Vagina (tissue), 2 donors: ENCODE measurements at regions not wholly inside any gene's neighbourhood (a gene's known extent, or its start where the extent isn't known, plus 50 kb on each side); places are given as distances from the start of the nearest gene placed in this dataset.

Experiments
- DNase-seq, 2 donors: peaks; one replicate each; pipeline ENCODE4 v3.0.0-alpha.2; 2017; ENCODE audit errors: extremely low spot score in 2 of 2
- H3K27ac ChIP-seq: fragments of 200-600 bp; sonication (generic); one replicate; pipeline ENCODE4 v1.5.1; 2019
- H3K27me3 ChIP-seq: fragments of 200-600 bp; sonication (generic); one replicate; pipeline ENCODE4 v1.5.1; 2019
- H3K36me3 ChIP-seq, 2 donors: fragments of 200-600 bp; sonication (generic); one replicate each; pipeline ENCODE4 v1.5.1; 2017 to 2019
- H3K4me1 ChIP-seq: fragments of 200-600 bp; sonication (generic); one replicate; pipeline ENCODE4 v1.5.1; 2019
- H3K4me3 ChIP-seq, 2 donors: fragments of 200-600 bp; sonication (generic); 1 replicate in 1 of 2; 2 replicates in 1 of 2; pipeline ENCODE4 v1.5.1; 2016 to 2019
- H3K9me3 ChIP-seq: fragments of 200-600 bp; sonication (generic); one replicate; pipeline ENCODE4 v1.5.1; 2019
- POLR2A ChIP-seq, 2 donors: fragments of 450-650 bp; IDR thresholded peaks; one replicate each; pipeline ENCODE4 v1.6.1; 2017; ENCODE audit warnings: antibody characterized with exemption in 2 of 2, mild to moderate bottlenecking in 2 of 2, moderate library complexity in 2 of 2
- POLR2AphosphoS5 ChIP-seq, 2 donors: sonication (generic); formaldehyde crosslinking; IDR thresholded peaks; one replicate each; pipeline ENCODE4 v1.9.0; 2017; ENCODE audit warnings: antibody characterized with exemption in 2 of 2, mild to moderate bottlenecking in 2 of 2, low read depth in 1 of 2; ENCODE audit not compliant: insufficient read depth in 1 of 2
- intact Hi-C: fragments of 100-400 bp; cut with DNase I; formaldehyde crosslinking; loops from one replicate; pipeline ENCODE4 v1.15.1; 2023
- TF ChIP-seq, protein P1 (sequence below), 3 experiments: fragments of 450-650 bp in 2 of 3; fragments of 200-600 bp in 1 of 3; sonication (generic) in 1 of 3; IDR thresholded peaks; one replicate each; pipeline ENCODE4 v1.5.1; 2017 to 2019; ENCODE audit warnings: antibody characterized with exemption in 3 of 3, mild to moderate bottlenecking in 2 of 3, moderate library complexity in 2 of 3

GRCh38 chr5:40082313-40082712 lies 597.4 kb upstream of the PTGER4 start:
- TF ChIP-seq POLR2AphosphoS5 (IDR thresholded peaks at IDR 0.05; ENCODE audit: insufficient read depth in 1 of 2, low read depth in 1 of 2) = no peak
- TF ChIP-seq POLR2A (IDR thresholded peaks at IDR 0.05) = no peak
- TF ChIP-seq, protein P1, sequence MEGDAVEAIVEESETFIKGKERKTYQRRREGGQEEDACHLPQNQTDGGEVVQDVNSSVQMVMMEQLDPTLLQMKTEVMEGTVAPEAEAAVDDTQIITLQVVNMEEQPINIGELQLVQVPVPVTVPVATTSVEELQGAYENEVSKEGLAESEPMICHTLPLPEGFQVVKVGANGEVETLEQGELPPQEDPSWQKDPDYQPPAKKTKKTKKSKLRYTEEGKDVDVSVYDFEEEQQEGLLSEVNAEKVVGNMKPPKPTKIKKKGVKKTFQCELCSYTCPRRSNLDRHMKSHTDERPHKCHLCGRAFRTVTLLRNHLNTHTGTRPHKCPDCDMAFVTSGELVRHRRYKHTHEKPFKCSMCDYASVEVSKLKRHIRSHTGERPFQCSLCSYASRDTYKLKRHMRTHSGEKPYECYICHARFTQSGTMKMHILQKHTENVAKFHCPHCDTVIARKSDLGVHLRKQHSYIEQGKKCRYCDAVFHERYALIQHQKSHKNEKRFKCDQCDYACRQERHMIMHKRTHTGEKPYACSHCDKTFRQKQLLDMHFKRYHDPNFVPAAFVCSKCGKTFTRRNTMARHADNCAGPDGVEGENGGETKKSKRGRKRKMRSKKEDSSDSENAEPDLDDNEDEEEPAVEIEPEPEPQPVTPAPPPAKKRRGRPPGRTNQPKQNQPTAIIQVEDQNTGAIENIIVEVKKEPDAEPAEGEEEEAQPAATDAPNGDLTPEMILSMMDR (IDR thresholded peaks at IDR 0.05) = no peak
- H3K9me3 ChIP-seq = no peaks in the 10 kb centered on the region
- intact Hi-C loops = no loop called here
- H3K4me1 ChIP-seq = no peaks in the 10 kb centered on the region
- DNase-seq = no peak
- no peak overlapping the region for H3K27ac ChIP-seq
- H3K27me3 ChIP-seq = no peaks in the 10 kb centered on the region
- no peaks in the 10 kb centered on the region for H3K36me3 ChIP-seq
- no peak overlapping the region for H3K4me3 ChIP-seq

DNA sequence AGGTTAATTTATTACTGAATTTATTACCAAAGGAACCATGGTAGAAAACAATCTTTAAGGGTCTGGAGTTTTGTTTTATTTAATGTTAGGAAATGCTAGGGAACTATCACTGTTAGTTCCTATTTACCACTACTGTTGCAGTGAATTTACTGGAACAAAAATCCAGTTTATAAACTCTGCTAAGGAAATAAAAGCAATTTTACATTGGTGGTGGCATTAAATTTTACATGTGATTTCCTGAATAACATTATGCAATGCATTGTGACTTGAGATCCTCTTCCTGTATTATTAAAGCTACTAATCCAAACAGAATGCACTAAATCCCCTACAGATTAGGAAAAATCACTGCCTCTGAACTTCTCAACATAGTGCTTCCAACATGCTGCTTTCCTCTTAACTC lies 599.5 kb upstream of the PTGER4 start:
- no peak overlapping the region for H3K27ac ChIP-seq
- no peak overlapping the region for H3K4me3 ChIP-seq
- no peaks in the 10 kb centered on the region for H3K36me3 ChIP-seq
- TF ChIP-seq POLR2AphosphoS5 (IDR thresholded peaks at IDR 0.05; ENCODE audit: insufficient read depth in 1 of 2, low read depth in 1 of 2) (no peak), POLR2A (IDR thresholded peaks at IDR 0.05) (no peak)
- TF ChIP-seq, protein P1 (IDR thresholded peaks at IDR 0.05) = no peak
- no peaks in the 10 kb centered on the region for H3K9me3 ChIP-seq
- intact Hi-C loops = no loop called here
- DNase-seq = no peak
- no peaks in the 10 kb centered on the region for H3K4me1 ChIP-seq
- no peaks in the 10 kb centered on the region for H3K27me3 ChIP-seq

GRCh38 chr5:40078898-40079575 lies 600.7 kb upstream of the PTGER4 start:
- Histone ChIP-seq H3K36me3 (no peaks in the 10 kb centered on the region), H3K27me3 (no peaks in the 10 kb centered on the region), H3K9me3 (no peaks in the 10 kb centered on the region), H3K4me3 (no peak overlapping the region), H3K4me1 (no peaks in the 10 kb centered on the region), H3K27ac (no peak overlapping the region)
- intact Hi-C loops = no loop called here
- DNase-seq = no peak
- TF ChIP-seq POLR2AphosphoS5 (IDR thresholded peaks at IDR 0.05; ENCODE audit: insufficient read depth in 1 of 2, low read depth in 1 of 2) (no peak), POLR2A (IDR thresholded peaks at IDR 0.05) (no peak)
- TF ChIP-seq, protein P1 (IDR thresholded peaks at IDR 0.05) = no peak

GRCh38 chr5:40074826-40075225 lies 604.9 kb upstream of the PTGER4 start:
- no peaks in the 10 kb centered on the region for H3K36me3 ChIP-seq
- no peak for TF ChIP-seq POLR2A (IDR thresholded peaks at IDR 0.05)
- H3K27ac ChIP-seq = no peak overlapping the region
- no peaks in the 10 kb centered on the region for H3K9me3 ChIP-seq
- no peaks in the 10 kb centered on the region for H3K27me3 ChIP-seq
- intact Hi-C loops = no loop called here
- no peak for DNase-seq
- no peak overlapping the region for H3K4me3 ChIP-seq
- H3K4me1 ChIP-seq = no peaks in the 10 kb centered on the region

DNA sequence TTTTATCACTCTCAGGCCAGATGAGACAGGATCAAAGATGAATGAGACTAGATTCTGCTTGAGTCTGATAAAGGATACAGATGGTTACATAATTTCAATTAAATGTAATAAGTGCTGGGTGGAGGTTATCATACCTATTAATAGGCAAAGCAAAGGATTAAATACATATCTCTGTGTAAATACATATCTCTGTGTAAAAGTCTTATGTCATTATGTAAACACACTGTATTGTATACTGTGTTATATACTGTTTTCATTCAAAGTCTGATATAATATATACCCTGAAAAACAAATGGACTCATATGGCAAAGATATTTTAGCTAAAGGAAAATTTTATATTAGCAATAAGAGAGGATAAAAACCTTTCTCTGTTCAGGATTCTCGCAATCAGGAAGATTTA lies 605.8 kb upstream of the PTGER4 start:
- H3K27ac ChIP-seq = no peak overlapping the region
- no peak for TF ChIP-seq POLR2A (IDR thresholded peaks at IDR 0.05)
- TF ChIP-seq, protein P1 (IDR thresholded peaks at IDR 0.05) = no peak
- no peak for TF ChIP-seq POLR2AphosphoS5 (IDR thresholded peaks at IDR 0.05; ENCODE audit: insufficient read depth in 1 of 2, low read depth in 1 of 2)
- DNase-seq = no peak
- no peaks in the 10 kb centered on the region for H3K9me3 ChIP-seq
- intact Hi-C loops = no loop called here
- H3K4me1 ChIP-seq = no peaks in the 10 kb centered on the region
- H3K4me3 ChIP-seq = no peak overlapping the region
- H3K27me3 ChIP-seq = no peaks in the 10 kb centered on the region
- H3K36me3 ChIP-seq = no peaks in the 10 kb centered on the region
